H7 (cell line): ENCODE measurements at regions not wholly inside any gene's neighbourhood (a gene's known extent, or its start where the extent isn't known, plus 50 kb on each side); places are given as distances from the start of the nearest gene placed in this dataset.
A peak's percentile ranks its signal among the peaks of the same experiment; 100 is the strongest.

ENCODE experiments used
- DNase-seq: peaks from one replicate; pipeline ENCODE4 v3.0.0; 2012
- H3K27me3 ChIP-seq: 2 replicates; pipeline ENCODE4 v1.6.0; 2011; ENCODE audit warnings: mild to moderate bottlenecking, low read length; ENCODE audit not compliant: control insufficient read depth, insufficient read depth
- H3K36me3 ChIP-seq: replicated peaks from 2 replicates; pipeline ENCODE4 v1.5.1; 2011; ENCODE audit warnings: low read length; ENCODE audit not compliant: control insufficient read depth, insufficient read depth
- H3K4me3 ChIP-seq: 2 replicates; pipeline ENCODE4 v1.5.1; 2011; ENCODE audit warnings: low read depth, mild to moderate bottlenecking, control low read depth, low read length, moderate library complexity; ENCODE audit not compliant: insufficient read depth

GRCh38 chr7:157467496-157468212 is 130.8 kb downstream of the DNAJB6 start:
- DNase-seq: peak; percentile 72
- H3K36me3 ChIP-seq: no peaks in the 10 kb centered on the region
- H3K27me3 ChIP-seq: no peaks in the 10 kb centered on the region; the same call in 1 of the 2 replicates
- H3K4me3 ChIP-seq: no peak overlapping the region

- H3K4me3 ChIP-seq: no peak overlapping the region
- DNase-seq: peak; percentile 70
- H3K27me3 ChIP-seq: no peaks in the 10 kb centered on the region
- H3K36me3 ChIP-seq: no peaks in the 10 kb centered on the region
Observed at GRCh38 chr7:157468221-157469111, 131.7 kb downstream of the DNAJB6 start.

- DNase-seq: peak; percentile 53
- Histone ChIP-seq H3K4me3 (no peak overlapping the region), H3K36me3 (no peaks in the 10 kb centered on the region), H3K27me3 (no peaks in the 10 kb centered on the region)
Observed at GRCh38 chr7:157469181-157470016, 132.6 kb downstream of the DNAJB6 start.

- DNase-seq: peak; percentile 49
- Histone ChIP-seq H3K27me3 (no peaks in the 10 kb centered on the region), H3K4me3 (no peak overlapping the region), H3K36me3 (no peaks in the 10 kb centered on the region)
Observed at GRCh38 chr7:157470017-157470322, 133.2 kb downstream of the DNAJB6 start.

- Histone ChIP-seq H3K27me3 (no peaks in the 10 kb centered on the region), H3K4me3 (no peak overlapping the region), H3K36me3 (no peaks in the 10 kb centered on the region)
- peak; percentile 32 for DNase-seq
Observed at GRCh38 chr7:157470701-157471131, 133.9 kb downstream of the DNAJB6 start.

GRCh38 chr7:157471259-157472125 is 134.7 kb downstream of the DNAJB6 start:
- Histone ChIP-seq H3K36me3 (no peaks in the 10 kb centered on the region), H3K4me3 (no peak overlapping the region), H3K27me3 (no peaks in the 10 kb centered on the region)
- peak; percentile 34 for DNase-seq

- Histone ChIP-seq H3K36me3 (no peaks in the 10 kb centered on the region), H3K27me3 (no peaks in the 10 kb centered on the region), H3K4me3 (no peak overlapping the region)
- peak; percentile 29 for DNase-seq
Observed at GRCh38 chr7:157472311-157473050, 135.7 kb downstream of the DNAJB6 start.

GRCh38 chr7:157473051-157473569 is 136.3 kb downstream of the DNAJB6 start:
- H3K27me3 ChIP-seq: no peaks in the 10 kb centered on the region
- no peak overlapping the region for H3K4me3 ChIP-seq
- no peak for DNase-seq
- H3K36me3 ChIP-seq: no peaks in the 10 kb centered on the region

- peak; percentile 90 for DNase-seq
- Histone ChIP-seq H3K4me3 (no peak overlapping the region), H3K36me3 (no peaks in the 10 kb centered on the region), H3K27me3 (no peaks in the 10 kb centered on the region)
Observed at GRCh38 chr7:157474685-157475084, 137.9 kb downstream of the DNAJB6 start.

- H3K4me3 ChIP-seq: no peak overlapping the region
- no peaks in the 10 kb centered on the region for H3K27me3 ChIP-seq
- peak; percentile 40 for DNase-seq
- no peaks in the 10 kb centered on the region for H3K36me3 ChIP-seq
Observed at GRCh38 chr7:157475095-157475494, 138.3 kb downstream of the DNAJB6 start.

- Histone ChIP-seq H3K27me3 (no peaks in the 10 kb centered on the region), H3K36me3 (no peaks in the 10 kb centered on the region), H3K4me3 (no peak overlapping the region)
- DNase-seq: peak; percentile 21
Observed at GRCh38 chr7:157475601-157476000, 138.8 kb downstream of the DNAJB6 start.

- Histone ChIP-seq H3K27me3 (no peaks in the 10 kb centered on the region), H3K4me3 (no peak overlapping the region), H3K36me3 (no peaks in the 10 kb centered on the region)
- DNase-seq: peak; percentile 35
Observed at GRCh38 chr7:157476201-157476600, 139.4 kb downstream of the DNAJB6 start.
